GM04503 (cell line): ENCODE measurements at regions not wholly inside any gene's neighbourhood (a gene's known extent, or its start where the extent isn't known, plus 50 kb on each side); places are given as distances from the start of the nearest gene placed in this dataset.
A peak's percentile ranks its signal among the peaks of the same experiment; 100 is the strongest.

Source experiments
- DNase-seq: peaks from one replicate; pipeline ENCODE4 v3.0.0-alpha.2; 2012; ENCODE audit warnings: low read depth

- DNase-seq: no peak
These were observed 271.7 kb downstream of the DUSP10 start for GRCh38 chr1:221470000-221470698.

- DNase-seq: no peak
These were observed 268.5 kb downstream of the DUSP10 start for GRCh38 chr1:221473411-221473810.

GRCh38 chr1:221477252-221477651 lies 264.6 kb downstream of the DUSP10 start:
- DNase-seq: no peak

- peak; percentile 49 for DNase-seq
These were observed 263.6 kb downstream of the DUSP10 start for GRCh38 chr1:221478050-221478949.

- DNase-seq: no peak
These were observed 253.9 kb downstream of the DUSP10 start for GRCh38 chr1:221487781-221488524.

GRCh38 chr1:221488550-221488949 lies 253.3 kb downstream of the DUSP10 start:
- no peak for DNase-seq

- peak; percentile 20 for DNase-seq
These were observed 247.2 kb downstream of the DUSP10 start for GRCh38 chr1:221494670-221495069.

GRCh38 chr1:221497046-221497445 lies 244.8 kb downstream of the DUSP10 start:
- DNase-seq: no peak

GRCh38 chr1:221503268-221503667 lies 238.6 kb downstream of the DUSP10 start:
- DNase-seq: no peak

- no peak for DNase-seq
These were observed 232.1 kb downstream of the DUSP10 start for GRCh38 chr1:221509575-221510355.

- DNase-seq: no peak
These were observed 230.9 kb downstream of the DUSP10 start for GRCh38 chr1:221510793-221511503.

GRCh38 chr1:221511797-221512196 lies 230.1 kb downstream of the DUSP10 start:
- no peak for DNase-seq

- DNase-seq: no peak
These were observed 227.1 kb downstream of the DUSP10 start for GRCh38 chr1:221514806-221515205.

GRCh38 chr1:221515496-221515895 lies 226.4 kb downstream of the DUSP10 start:
- DNase-seq: no peak

- peak; percentile 47 for DNase-seq
These were observed 223.9 kb downstream of the DUSP10 start for GRCh38 chr1:221517961-221518360.

- DNase-seq: no peak
These were observed 221.6 kb downstream of the DUSP10 start for GRCh38 chr1:221520250-221520649.

GRCh38 chr1:221521686-221522085 lies 220.2 kb downstream of the DUSP10 start:
- no peak for DNase-seq

GRCh38 chr1:221522529-221522940 lies 219.4 kb downstream of the DUSP10 start:
- no peak for DNase-seq

GRCh38 chr1:221525749-221526148 lies 216.1 kb downstream of the DUSP10 start:
- no peak for DNase-seq

- no peak for DNase-seq
These were observed 214.6 kb downstream of the DUSP10 start for GRCh38 chr1:221527302-221527701.
